Upper lobe of left lung (tissue), 4 donors: ENCODE measurements at regions not wholly inside any gene's neighbourhood (a gene's known extent, or its start where the extent isn't known, plus 50 kb on each side); places are given as distances from the start of the nearest gene placed in this dataset.

Experiments
- EP300 ChIP-seq, 4 donors: sonication (generic); formaldehyde crosslinking; IDR thresholded peaks; one replicate each; pipeline ENCODE4 v1.5.1; 2017; ENCODE audit warnings: antibody characterized with exemption in 4 of 4, control low read depth in 2 of 4
- POLR2A ChIP-seq, 4 donors: fragments of 450-650 bp; IDR thresholded peaks; one replicate each; pipeline ENCODE4 v1.5.1; 2016 to 2017; ENCODE audit warnings: antibody characterized with exemption in 4 of 4, mild to moderate bottlenecking in 2 of 4
- POLR2AphosphoS5 ChIP-seq, 2 donors: sonication (generic); formaldehyde crosslinking; IDR thresholded peaks; one replicate each; pipeline ENCODE4 v1.5.1; 2017; ENCODE audit warnings: antibody characterized with exemption in 2 of 2
- TF ChIP-seq, protein P1 (sequence below), 6 experiments: fragments of 450-650 bp in 4 of 6; fragments of 200-600 bp in 2 of 6; sonication (generic) in 2 of 6; IDR thresholded peaks; one replicate each; pipeline ENCODE4 v1.5.1; 2016 to 2019; ENCODE audit warnings: antibody characterized with exemption in 6 of 6

DNA sequence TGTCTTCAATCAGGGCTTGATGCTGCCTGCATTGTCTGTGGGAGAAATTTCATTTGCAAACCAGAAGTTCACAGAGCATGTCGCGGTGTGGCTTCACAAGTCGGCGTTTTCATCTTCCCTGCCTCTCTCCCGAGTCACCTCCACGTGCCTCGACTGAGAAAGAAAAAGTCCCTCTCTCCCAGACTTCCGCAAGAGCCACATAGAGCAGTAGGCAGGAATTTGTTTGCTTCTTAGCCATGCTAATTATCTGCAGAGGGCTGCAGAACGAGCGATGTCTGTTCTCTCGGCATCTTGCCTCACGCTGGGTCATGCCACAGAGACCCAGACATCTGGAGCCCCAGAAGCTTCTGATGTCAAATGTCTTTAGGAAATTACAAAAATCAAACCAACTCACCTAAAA is 272.2 kb downstream of the TCF7L2 start:
- TF ChIP-seq, protein P1, sequence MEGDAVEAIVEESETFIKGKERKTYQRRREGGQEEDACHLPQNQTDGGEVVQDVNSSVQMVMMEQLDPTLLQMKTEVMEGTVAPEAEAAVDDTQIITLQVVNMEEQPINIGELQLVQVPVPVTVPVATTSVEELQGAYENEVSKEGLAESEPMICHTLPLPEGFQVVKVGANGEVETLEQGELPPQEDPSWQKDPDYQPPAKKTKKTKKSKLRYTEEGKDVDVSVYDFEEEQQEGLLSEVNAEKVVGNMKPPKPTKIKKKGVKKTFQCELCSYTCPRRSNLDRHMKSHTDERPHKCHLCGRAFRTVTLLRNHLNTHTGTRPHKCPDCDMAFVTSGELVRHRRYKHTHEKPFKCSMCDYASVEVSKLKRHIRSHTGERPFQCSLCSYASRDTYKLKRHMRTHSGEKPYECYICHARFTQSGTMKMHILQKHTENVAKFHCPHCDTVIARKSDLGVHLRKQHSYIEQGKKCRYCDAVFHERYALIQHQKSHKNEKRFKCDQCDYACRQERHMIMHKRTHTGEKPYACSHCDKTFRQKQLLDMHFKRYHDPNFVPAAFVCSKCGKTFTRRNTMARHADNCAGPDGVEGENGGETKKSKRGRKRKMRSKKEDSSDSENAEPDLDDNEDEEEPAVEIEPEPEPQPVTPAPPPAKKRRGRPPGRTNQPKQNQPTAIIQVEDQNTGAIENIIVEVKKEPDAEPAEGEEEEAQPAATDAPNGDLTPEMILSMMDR (IDR thresholded peaks at IDR 0.05), result no peak
- no peak for TF ChIP-seq POLR2A (IDR thresholded peaks at IDR 0.05)
- TF ChIP-seq POLR2AphosphoS5 (IDR thresholded peaks at IDR 0.05), result no peak
- no peak for TF ChIP-seq EP300 (IDR thresholded peaks at IDR 0.05)
